ENCODE measurements at regions not wholly inside any gene's neighbourhood (a gene's known extent, or its start where the extent isn't known, plus 50 kb on each side); places are given as distances from the start of the nearest gene placed in this dataset.

- Histone ChIP-seq H4K20me1 (replicated peaks; ENCODE audit: control insufficient read depth, insufficient read depth, low read length) (no peaks in the 10 kb centered on the region), H2AFZ (ENCODE audit: low read depth, low read length) (no peak overlapping the region), H3K4me1 (replicated peaks in 1 of 2; ENCODE audit: control insufficient read depth in 2 of 2, insufficient read depth in 2 of 2, low read length in 2 of 2) (no peaks in the 10 kb centered on the region), H3K27ac (ENCODE audit: extremely low read depth, low read depth, low read length) (no peak overlapping the region), H3K4me3 (no peak overlapping the region), H3K4me2 (ENCODE audit: insufficient read depth, low read length) (no peak overlapping the region), H3K79me2 (ENCODE audit: control insufficient read depth, insufficient read depth, low read length) (no peaks in the 10 kb centered on the region), H3K9me3 (replicated peaks; ENCODE audit: control insufficient read depth, insufficient read depth, low read depth, low read length) (no peaks in the 10 kb centered on the region), H3K9ac (ENCODE audit: insufficient read depth in 1 of 2, low read depth in 2 of 2, low read length in 2 of 2) (no peak overlapping the region), H3K36me3 (ENCODE audit: control insufficient read depth, insufficient read depth, low read length) (no peaks in the 10 kb centered on the region), H3K9me1 (ENCODE audit: control insufficient read depth, insufficient read depth, low read length) (no peaks in the 10 kb centered on the region), H3K27me3 (ENCODE audit: control insufficient read depth in 2 of 2, insufficient read depth in 2 of 2, low read length in 2 of 2) (peaks cover 2 to 4% of the 10 kb centered on the region in 2 experiments; a peak in 3 of 5 replicates)
- POLR2A ChIA-PET = interaction anchor here (0.9 kb wide), 1 partner anchor 16 kb away, joined by 3 read pairs; no protein-coding TSS in a partner anchor
- no TSS peak for BruUV-seq (replicated peaks)
- intact Hi-C loops (cut with micrococcal nuclease) (no loop called here), in situ Hi-C loops (cut with MboI) (no loop called here)
- 0% methylated on average over 10 of the region's 10 CpGs for WGBS (ENCODE audit: insufficient coverage, low coverage, missing lambda C conversion rate)
- CTCF ChIA-PET (ENCODE audit: low intra/inter-chr PET ratio) = no interaction called here
- TF ChIP-seq TEAD2 (tag; IDR thresholded peaks at IDR 0.05) = no peak
- no peak for TF ChIP-seq GTF2A2 (tag; IDR thresholded peaks at IDR 0.05)
- TF ChIP-seq CEBPG (CRISPR knock-in tag; IDR thresholded peaks at IDR 0.05) = no peak
- 0 out of 4 replicates have a peak, but pooled peaks of 1 of the 2 experiments have one; percentile 6 for TF ChIP-seq CEBPG (tag; conservative IDR thresholded peaks at IDR 0.05 in 1 of 2, IDR thresholded peaks at IDR 0.05 in 1 of 2)
- FAIRE-seq = no peak
- peak in 1 of 4 experiments; percentile 3 for DNase-seq (ENCODE audit: extremely low read depth in 1 of 4, low spot score in 3 of 4)
- no peak; the same call in 2 of the 3 replicates for ATAC-seq
Observed at GRCh38 chr14:92224358-92224954, 98.5 kb upstream of the SLC24A4 start.

DNA sequence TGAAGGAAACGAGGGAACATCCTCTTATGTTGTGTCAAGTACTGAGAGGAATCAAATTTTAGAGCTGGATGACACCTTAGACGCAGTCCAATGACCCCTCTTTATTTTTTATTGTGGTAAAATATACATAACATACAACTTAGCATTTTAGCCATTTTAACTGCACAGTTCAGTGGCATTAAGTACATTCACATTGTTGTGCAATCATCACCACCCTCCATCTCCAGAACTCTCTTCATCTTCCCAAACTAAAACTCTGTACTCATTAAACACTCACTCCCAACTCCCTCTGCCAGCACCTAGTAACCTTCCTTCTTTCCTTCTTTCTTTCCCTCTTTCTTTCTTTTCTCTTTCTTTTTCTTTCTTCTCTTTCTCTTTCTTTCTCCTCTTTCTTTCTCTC lies 97.2 kb upstream of the SLC24A4 start:
- no peak overlapping the region for H2AFZ ChIP-seq (ENCODE audit: low read depth, low read length)
- H3K27ac ChIP-seq (ENCODE audit: extremely low read depth, low read depth, low read length) = no peak overlapping the region
- no peak overlapping the region for H3K9ac ChIP-seq (ENCODE audit: insufficient read depth in 1 of 2, low read depth in 2 of 2, low read length in 2 of 2)
- in situ Hi-C loops (cut with MboI) = no loop called here
- ChIA-PET CTCF (ENCODE audit: low intra/inter-chr PET ratio) (no interaction called here), POLR2A (interaction anchor here (0.7 kb wide), 1 partner anchor 72 kb away, joined by 3 read pairs; no protein-coding TSS in a partner anchor)
- no peak for DNase-seq (ENCODE audit: extremely low read depth in 1 of 4, low spot score in 3 of 4)
- H4K20me1 ChIP-seq (replicated peaks; ENCODE audit: control insufficient read depth, insufficient read depth, low read length) = no peaks in the 10 kb centered on the region
- 4% methylated on average over 2 of the region's 2 CpGs for whole genome bisulfite sequencing (ENCODE audit: insufficient coverage, low coverage, missing lambda C conversion rate)
- BruUV-seq (replicated peaks) = no TSS peak
- H3K79me2 ChIP-seq (ENCODE audit: control insufficient read depth, insufficient read depth, low read length) = no peaks in the 10 kb centered on the region
- no peaks in the 10 kb centered on the region for H3K9me1 ChIP-seq (ENCODE audit: control insufficient read depth, insufficient read depth, low read length)
- no peak for ATAC-seq
- H3K36me3 ChIP-seq (ENCODE audit: control insufficient read depth, insufficient read depth, low read length) = no peaks in the 10 kb centered on the region
- H3K4me3 ChIP-seq = no peak overlapping the region
- H3K4me1 ChIP-seq (replicated peaks in 1 of 2; ENCODE audit: control insufficient read depth in 2 of 2, insufficient read depth in 2 of 2, low read length in 2 of 2) = no peaks in the 10 kb centered on the region
- no peaks in the 10 kb centered on the region for H3K9me3 ChIP-seq (replicated peaks; ENCODE audit: control insufficient read depth, insufficient read depth, low read depth, low read length)
- TF ChIP-seq TBP (optimal IDR thresholded peaks at IDR 0.05; ENCODE audit: low read depth, low read length) = no peak
- TF ChIP-seq CHAMP1 (IDR thresholded peaks at IDR 0.05) = no peak
- TF ChIP-seq CEBPB (tag; IDR thresholded peaks at IDR 0.05) = peak; percentile 58; the same call in 1 of the 2 replicates
- TF ChIP-seq CEBPG (CRISPR knock-in tag; IDR thresholded peaks at IDR 0.05) = no peak
- TF ChIP-seq CEBPG (tag; conservative IDR thresholded peaks at IDR 0.05 in 1 of 2, IDR thresholded peaks at IDR 0.05 in 1 of 2) = peak in 1 of 2 experiments; percentile 56; a peak in 2 of 4 replicates
- H3K4me2 ChIP-seq (ENCODE audit: insufficient read depth, low read length) = no peak overlapping the region
- no peak for FAIRE-seq
- intact Hi-C loops (cut with micrococcal nuclease) = no loop called here
- H3K27me3 ChIP-seq (ENCODE audit: control insufficient read depth in 2 of 2, insufficient read depth in 2 of 2, low read length in 2 of 2) = peaks cover 2 to 4% of the 10 kb centered on the region in 2 experiments; a peak in 3 of 5 replicates

Data from K562 (cell line).